GM12872 (cell line): ENCODE measurements at regions not wholly inside any gene's neighbourhood (a gene's known extent, or its start where the extent isn't known, plus 50 kb on each side); places are given as distances from the start of the nearest gene placed in this dataset.
A peak's percentile ranks its signal among the peaks of the same experiment; 100 is the strongest.

ENCODE experiments used
- TF ChIP-seq, protein P1 (sequence below): IDR thresholded peaks from 3 replicates; pipeline ENCODE4 v1.5.1; 2011; ENCODE audit warnings: low read depth, mild to moderate bottlenecking, low read length, moderate library complexity; ENCODE audit not compliant: insufficient read depth

- TF ChIP-seq, protein P1, sequence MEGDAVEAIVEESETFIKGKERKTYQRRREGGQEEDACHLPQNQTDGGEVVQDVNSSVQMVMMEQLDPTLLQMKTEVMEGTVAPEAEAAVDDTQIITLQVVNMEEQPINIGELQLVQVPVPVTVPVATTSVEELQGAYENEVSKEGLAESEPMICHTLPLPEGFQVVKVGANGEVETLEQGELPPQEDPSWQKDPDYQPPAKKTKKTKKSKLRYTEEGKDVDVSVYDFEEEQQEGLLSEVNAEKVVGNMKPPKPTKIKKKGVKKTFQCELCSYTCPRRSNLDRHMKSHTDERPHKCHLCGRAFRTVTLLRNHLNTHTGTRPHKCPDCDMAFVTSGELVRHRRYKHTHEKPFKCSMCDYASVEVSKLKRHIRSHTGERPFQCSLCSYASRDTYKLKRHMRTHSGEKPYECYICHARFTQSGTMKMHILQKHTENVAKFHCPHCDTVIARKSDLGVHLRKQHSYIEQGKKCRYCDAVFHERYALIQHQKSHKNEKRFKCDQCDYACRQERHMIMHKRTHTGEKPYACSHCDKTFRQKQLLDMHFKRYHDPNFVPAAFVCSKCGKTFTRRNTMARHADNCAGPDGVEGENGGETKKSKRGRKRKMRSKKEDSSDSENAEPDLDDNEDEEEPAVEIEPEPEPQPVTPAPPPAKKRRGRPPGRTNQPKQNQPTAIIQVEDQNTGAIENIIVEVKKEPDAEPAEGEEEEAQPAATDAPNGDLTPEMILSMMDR = no peak
Observed at GRCh38 chr10:32197423-32197822, 141.2 kb upstream of the KIF5B start.

DNA sequence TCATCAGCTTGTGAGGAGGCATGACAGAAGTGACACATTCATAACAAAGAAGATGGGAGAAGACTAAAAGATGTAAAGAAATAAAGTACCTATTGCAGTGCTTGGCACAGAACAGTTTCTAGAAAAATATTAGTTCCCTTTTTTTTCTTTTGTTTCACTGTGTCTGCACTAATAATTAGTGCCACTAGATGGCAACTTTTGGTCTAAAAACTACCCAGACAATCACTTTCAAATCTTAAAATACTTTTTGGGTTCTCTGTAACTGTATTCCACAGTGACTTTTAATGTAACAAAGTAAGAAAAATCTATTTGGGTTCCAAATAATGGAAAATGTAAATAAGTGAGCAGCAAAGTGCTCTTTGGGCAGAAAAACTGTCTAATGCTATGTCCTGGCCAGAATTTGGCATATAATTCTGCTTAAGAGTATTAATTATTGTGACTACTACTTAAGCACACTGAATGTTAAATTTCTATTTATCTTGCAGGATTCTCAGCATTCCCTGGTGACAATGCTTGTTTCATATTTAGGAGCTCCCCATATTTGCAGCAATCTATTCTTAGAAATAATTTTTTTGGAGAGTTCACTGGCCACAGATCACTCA is 134.8 kb upstream of the KIF5B start:
- TF ChIP-seq, protein P1 = peak; percentile 58

DNA sequence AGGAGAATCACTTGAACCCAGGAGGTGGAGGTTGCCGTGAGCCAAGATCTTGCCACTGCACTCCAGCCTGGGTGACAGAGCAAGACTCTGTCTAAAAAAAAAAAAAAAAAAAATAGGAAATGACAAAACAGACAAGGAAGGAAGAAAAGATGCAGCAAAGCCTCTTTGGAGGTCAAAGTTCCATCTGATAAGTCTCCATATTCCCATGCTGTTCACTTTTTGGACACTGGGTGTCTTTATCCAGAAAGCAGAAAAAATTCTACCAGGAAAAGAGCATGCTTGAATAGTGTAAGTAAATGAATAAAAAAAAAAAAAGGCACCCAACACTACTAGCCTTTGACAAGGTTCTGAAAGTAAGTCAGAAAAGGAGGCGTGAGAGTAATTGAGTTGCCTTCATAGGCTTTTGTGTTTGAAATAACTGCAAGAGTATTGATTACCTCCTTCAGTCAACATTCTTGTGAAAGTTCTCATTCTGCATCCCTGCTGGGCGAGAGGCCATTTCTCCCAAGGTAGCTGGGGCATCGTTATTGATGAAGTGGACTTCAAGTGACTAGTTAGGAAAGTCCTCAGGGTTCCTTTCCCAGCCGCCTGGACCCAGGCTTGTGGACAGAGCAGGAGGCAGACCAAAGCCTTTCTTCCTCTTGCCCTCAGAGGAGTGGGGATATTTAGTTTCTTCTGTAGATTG is 133.3 kb upstream of the KIF5B start:
- TF ChIP-seq, protein P1 = 0 out of 3 replicates have a peak, but pooled peaks have one; percentile 5

- TF ChIP-seq, protein P1 = no peak
Observed at GRCh38 chr10:32187686-32188085, 131.5 kb upstream of the KIF5B start.

GRCh38 chr10:32182476-32182875 is 126.3 kb upstream of the KIF5B start:
- TF ChIP-seq, protein P1 = no peak

GRCh38 chr10:32180390-32181280 is 124.4 kb upstream of the KIF5B start:
- TF ChIP-seq, protein P1 = no peak

DNA sequence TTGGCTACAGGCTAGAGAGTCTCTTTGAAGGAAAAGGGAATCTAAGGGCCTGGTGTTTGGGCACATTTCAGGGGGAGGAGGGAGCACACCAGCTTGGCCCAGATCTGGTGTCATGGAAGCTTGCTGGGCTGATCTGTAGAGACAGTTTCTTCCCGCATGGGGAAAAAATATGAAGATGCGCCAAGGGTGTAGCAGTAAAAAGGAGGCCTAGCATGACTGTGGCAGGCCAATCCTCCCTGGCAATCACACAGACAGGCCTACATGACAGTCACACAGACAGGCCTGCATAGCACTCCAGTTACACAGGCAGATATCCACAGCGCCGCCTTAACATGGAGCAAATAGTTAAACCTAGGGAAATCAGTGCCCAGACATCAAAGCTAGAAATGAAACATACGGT is 123.6 kb upstream of the KIF5B start:
- TF ChIP-seq, protein P1 = no peak
